ENCODE measurements at regions not wholly inside any gene's neighbourhood (a gene's known extent, or its start where the extent isn't known, plus 50 kb on each side); places are given as distances from the start of the nearest gene placed in this dataset.

- no peak for TF ChIP-seq ELF4 (CRISPR knock-in tag; IDR thresholded peaks at IDR 0.05; ENCODE audit: low read depth)
- TF ChIP-seq PREB (CRISPR knock-in tag; IDR thresholded peaks at IDR 0.05; ENCODE audit: borderline replicate concordance) = no peak
- no peak for TF ChIP-seq ZBTB21 (CRISPR knock-in tag; IDR thresholded peaks at IDR 0.05; ENCODE audit: borderline replicate concordance)
- TF ChIP-seq ZNF532 (CRISPR knock-in tag; IDR thresholded peaks at IDR 0.05; ENCODE audit: borderline replicate concordance) = no peak
These were observed 1727.9 kb upstream of the SLC39A10 start (continued) for GRCh38 chr2:193929131-193929530.

DNA sequence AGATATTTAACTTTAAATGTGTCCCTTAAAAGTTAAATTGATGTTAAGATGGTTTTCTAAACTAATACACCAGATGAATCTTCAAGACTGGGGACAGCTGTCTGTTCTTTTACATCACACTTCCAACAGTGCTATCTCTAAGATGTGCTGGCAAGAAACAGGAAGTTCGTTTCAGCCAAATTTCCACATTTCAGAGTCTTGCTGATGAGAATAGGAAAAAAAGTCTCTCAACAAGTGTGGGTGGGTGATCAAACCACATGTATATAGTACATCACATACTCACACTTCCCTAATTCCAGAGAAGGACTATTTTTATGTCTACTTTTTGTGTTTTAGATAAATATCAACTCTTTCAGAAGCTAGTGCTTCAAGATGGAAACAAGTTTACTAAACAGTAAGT lies 1712.8 kb upstream of the TMEFF2 start:
- Mint-ChIP-seq H3K27me3 (ENCODE audit: low read depth) (no peaks in the 10 kb centered on the region), H3K4me1 (peaks cover 12% of the 10 kb centered on the region), H3K36me3 (no peaks in the 10 kb centered on the region), H3K9me3 (no peaks in the 10 kb centered on the region), H3K27ac (no peak overlapping the region), H3K4me3 (no peak overlapping the region)
- no peak for DNase-seq (ENCODE audit: low spot score)
- CTCF ChIA-PET = no interaction called here
- POLR2A ChIA-PET = no interaction called here
- ATAC-seq = no peak
- TF ChIP-seq, protein P1, sequence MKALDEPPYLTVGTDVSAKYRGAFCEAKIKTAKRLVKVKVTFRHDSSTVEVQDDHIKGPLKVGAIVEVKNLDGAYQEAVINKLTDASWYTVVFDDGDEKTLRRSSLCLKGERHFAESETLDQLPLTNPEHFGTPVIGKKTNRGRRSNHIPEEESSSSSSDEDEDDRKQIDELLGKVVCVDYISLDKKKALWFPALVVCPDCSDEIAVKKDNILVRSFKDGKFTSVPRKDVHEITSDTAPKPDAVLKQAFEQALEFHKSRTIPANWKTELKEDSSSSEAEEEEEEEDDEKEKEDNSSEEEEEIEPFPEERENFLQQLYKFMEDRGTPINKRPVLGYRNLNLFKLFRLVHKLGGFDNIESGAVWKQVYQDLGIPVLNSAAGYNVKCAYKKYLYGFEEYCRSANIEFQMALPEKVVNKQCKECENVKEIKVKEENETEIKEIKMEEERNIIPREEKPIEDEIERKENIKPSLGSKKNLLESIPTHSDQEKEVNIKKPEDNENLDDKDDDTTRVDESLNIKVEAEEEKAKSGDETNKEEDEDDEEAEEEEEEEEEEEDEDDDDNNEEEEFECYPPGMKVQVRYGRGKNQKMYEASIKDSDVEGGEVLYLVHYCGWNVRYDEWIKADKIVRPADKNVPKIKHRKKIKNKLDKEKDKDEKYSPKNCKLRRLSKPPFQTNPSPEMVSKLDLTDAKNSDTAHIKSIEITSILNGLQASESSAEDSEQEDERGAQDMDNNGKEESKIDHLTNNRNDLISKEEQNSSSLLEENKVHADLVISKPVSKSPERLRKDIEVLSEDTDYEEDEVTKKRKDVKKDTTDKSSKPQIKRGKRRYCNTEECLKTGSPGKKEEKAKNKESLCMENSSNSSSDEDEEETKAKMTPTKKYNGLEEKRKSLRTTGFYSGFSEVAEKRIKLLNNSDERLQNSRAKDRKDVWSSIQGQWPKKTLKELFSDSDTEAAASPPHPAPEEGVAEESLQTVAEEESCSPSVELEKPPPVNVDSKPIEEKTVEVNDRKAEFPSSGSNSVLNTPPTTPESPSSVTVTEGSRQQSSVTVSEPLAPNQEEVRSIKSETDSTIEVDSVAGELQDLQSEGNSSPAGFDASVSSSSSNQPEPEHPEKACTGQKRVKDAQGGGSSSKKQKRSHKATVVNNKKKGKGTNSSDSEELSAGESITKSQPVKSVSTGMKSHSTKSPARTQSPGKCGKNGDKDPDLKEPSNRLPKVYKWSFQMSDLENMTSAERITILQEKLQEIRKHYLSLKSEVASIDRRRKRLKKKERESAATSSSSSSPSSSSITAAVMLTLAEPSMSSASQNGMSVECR (CRISPR knock-in tag; IDR thresholded peaks at IDR 0.05; ENCODE audit: borderline replicate concordance) = no peak
- TF ChIP-seq FOXP4 (CRISPR knock-in tag; IDR thresholded peaks at IDR 0.05) = no peak
- TF ChIP-seq NR2C2 (CRISPR knock-in tag; IDR thresholded peaks at IDR 0.05) = no peak
- no peak for TF ChIP-seq TEAD1 (CRISPR knock-in tag; IDR thresholded peaks at IDR 0.05)
- TF ChIP-seq ESRRA (CRISPR knock-in tag; IDR thresholded peaks at IDR 0.05; ENCODE audit: borderline replicate concordance) = no peak
- no peak for TF ChIP-seq NR3C1 (CRISPR knock-in tag; conservative IDR thresholded peaks at IDR 0.05; ENCODE audit: low read depth)
- no peak for TF ChIP-seq TCF7 (CRISPR knock-in tag; IDR thresholded peaks at IDR 0.05; ENCODE audit: low read depth)
- no peak for TF ChIP-seq ZBTB43 (CRISPR knock-in tag; IDR thresholded peaks at IDR 0.05)

Measured in WTC11 (cell line).